HCT116 (cell line): ENCODE measurements at regions not wholly inside any gene's neighbourhood (a gene's known extent, or its start where the extent isn't known, plus 50 kb on each side); places are given as distances from the start of the nearest gene placed in this dataset.

Experiments used
- ATAC-seq: fragments of 200-7000 bp; cut with Tn5 transposase; 2 replicates; pipeline ENCODE4 v1.9.1; 2020; ENCODE audit warnings: mild to moderate bottlenecking, moderate library complexity
- BruUV-seq: library from RNA; stranded (reverse); fragments of 400-500 nt; replicated peaks from 2 replicates; lab custom pipeline; 2021; lab: Mats Ljungman, UMichigan
- CTCF ChIA-PET: fragments of 300-600 bp; sonication (Branson Sonifier 250); formaldehyde crosslinking; loops from one replicate; lab custom pipeline; 2021; ENCODE audit warnings: antibody characterized with exemption; lab: Charles Lee
- POLR2A ChIA-PET: fragments of 300-600, 350-600 bp; sonication (Branson Sonifier 250); formaldehyde crosslinking; loops from one replicate; lab custom pipeline; 2021; ENCODE audit warnings: antibody characterized with exemption; lab: Charles Lee
- RAD21 ChIA-PET, 2 experiments: fragments of 300-600 bp; sonication (Branson Sonifier 250); formaldehyde crosslinking; loops; one replicate each; lab custom pipeline; 2023; ENCODE audit warnings: low total read pairs in 2 of 2; ENCODE audit not compliant: uncharacterized antibody in 2 of 2, unreplicated experiment in 2 of 2, low non-redundant PET in 1 of 2; lab: Charles Lee
- DNase-seq: peaks from one replicate; pipeline ENCODE4 v3.0.0-alpha.2; 2010; ENCODE audit warnings: low read depth, low spot score
- H2AFZ ChIP-seq: fragments of 200-600 bp; shearing (Covaris generic), sonication (generic); 2 replicates; pipeline ENCODE4 v1.6.1; 2017; ENCODE audit warnings: low read depth, mixed run types, mixed read lengths, antibody characterized with exemption, low read length; ENCODE audit not compliant: poor library complexity, severe bottlenecking
- H3K27ac ChIP-seq: 2 replicates; pipeline ENCODE4 v1.5.1; 2012; ENCODE audit warnings: low read depth, low read length
- H3K27me3 ChIP-seq: fragments of 200-600 bp; sonication (generic); 2 replicates; pipeline ENCODE4 v1.6.1; 2016; ENCODE audit warnings: mixed run types, low read length, mixed read lengths; ENCODE audit not compliant: insufficient read depth
- H3K36me3 ChIP-seq, 2 experiments: fragments of 200-500 bp in 1 of 2; fragments of 200-600 bp in 1 of 2; sonication (Bioruptor generic) in 1 of 2; sonication (generic) in 1 of 2; 2 replicates each; pipeline versions ENCODE4 v1.5.1 to v1.6.1; 2014 to 2016; ENCODE audit warnings: low read length in 2 of 2, inconsistent platforms in 1 of 2, mixed read lengths in 1 of 2, mixed run types in 1 of 2; ENCODE audit not compliant: insufficient read depth in 2 of 2, control insufficient read depth in 1 of 2
- H3K4me1 ChIP-seq, 2 experiments: fragments of 200-600 bp in 1 of 2; sonication (generic) in 1 of 2; 2 replicates each; pipeline versions ENCODE4 v1.5.1 to v1.6.1; 2012 to 2017; ENCODE audit warnings: low read length in 2 of 2, inconsistent platforms in 1 of 2, mild to moderate bottlenecking in 1 of 2, mixed read lengths in 1 of 2, mixed run types in 1 of 2, moderate library complexity in 1 of 2; ENCODE audit not compliant: insufficient read depth in 2 of 2, control insufficient read depth in 1 of 2
- H3K4me2 ChIP-seq: fragments of 200-600 bp; sonication (generic); 2 replicates; pipeline ENCODE4 v1.6.1; 2017; ENCODE audit warnings: mixed run types, low read length, mixed read lengths
- H3K4me3 ChIP-seq, 2 experiments: fragments of 200-600 bp in 1 of 2; sonication (generic) in 1 of 2; replicated peaks in 1 of 2; 2 replicates each; pipeline ENCODE4 v1.5.1; 2011 to 2016; ENCODE audit warnings: low read length in 2 of 2, control low read depth in 1 of 2, low read depth in 1 of 2, mild to moderate bottlenecking in 1 of 2, mixed read lengths in 1 of 2, mixed run types in 1 of 2
- H3K79me2 ChIP-seq: fragments of 200-600 bp; sonication (generic); 2 replicates; pipeline ENCODE4 v1.6.1; 2017; ENCODE audit warnings: mild to moderate bottlenecking, mixed run types, low read length, moderate library complexity, mixed read lengths; ENCODE audit not compliant: insufficient read depth
- H3K9ac ChIP-seq: fragments of 200-600 bp; sonication (generic); 2 replicates; pipeline ENCODE4 v1.6.1; 2016; ENCODE audit warnings: low read length, mixed read lengths
- H3K9me2 ChIP-seq: fragments of 200-600 bp; sonication (generic), shearing (Covaris generic); 2 replicates; pipeline ENCODE4 v1.6.1; 2017; ENCODE audit warnings: mixed run types, mild to moderate bottlenecking, moderate library complexity; ENCODE audit not compliant: insufficient read depth
- H3K9me3 ChIP-seq, 2 experiments: fragments of 200-500 bp in 1 of 2; fragments of 200-600 bp in 1 of 2; sonication (Bioruptor generic) in 1 of 2; sonication (generic) in 1 of 2; 2 replicates each; pipeline ENCODE4 v1.6.1; 2014 to 2017; ENCODE audit warnings: low read length in 2 of 2, mixed read lengths in 2 of 2, inconsistent platforms in 1 of 2, low read depth in 1 of 2, mild to moderate bottlenecking in 1 of 2, mixed run types in 1 of 2, moderate library complexity in 1 of 2; ENCODE audit not compliant: control insufficient read depth in 1 of 2, insufficient read depth in 1 of 2
- H4K20me1 ChIP-seq: fragments of 200-600 bp; sonication (generic), shearing (Covaris generic); 2 replicates; pipeline ENCODE4 v1.6.1; 2017; ENCODE audit warnings: mixed run types, mild to moderate bottlenecking, moderate library complexity; ENCODE audit not compliant: insufficient read depth
- CBX3 ChIP-seq: IDR thresholded peaks from 2 replicates; pipeline ENCODE4 v1.6.1; 2012; ENCODE audit warnings: low read depth
- CTCF ChIP-seq, 3 experiments: fragments of 200-600 bp in 1 of 3; sonication (generic) in 1 of 3; IDR thresholded peaks in 2 of 3; conservative IDR thresholded peaks in 1 of 3; 2 replicates each; pipeline ENCODE4 v1.5.1; 2012 to 2017; ENCODE audit warnings: low read depth in 2 of 3, low read length in 2 of 3, antibody characterized with exemption in 1 of 3, borderline replicate concordance in 1 of 3, control low read depth in 1 of 3, mild to moderate bottlenecking in 1 of 3, mixed read lengths in 1 of 3, mixed run types in 1 of 3, moderate library complexity in 1 of 3; ENCODE audit not compliant: insufficient read depth in 1 of 3
- ELF1 ChIP-seq: IDR thresholded peaks from 2 replicates; pipeline ENCODE4 v1.6.1; 2012; ENCODE audit warnings: low read depth, borderline replicate concordance
- EZH2phosphoT487 ChIP-seq: fragments of 200-600 bp; IDR thresholded peaks from 2 replicates; pipeline ENCODE4 v1.6.1; 2018; ENCODE audit warnings: antibody characterized with exemption, borderline replicate concordance
- POLR2AphosphoS5 ChIP-seq: IDR thresholded peaks from 2 replicates; pipeline ENCODE4 v1.6.1; 2011; ENCODE audit warnings: mild to moderate bottlenecking, low read depth, low read length, moderate library complexity
- RAD21 ChIP-seq: IDR thresholded peaks from 2 replicates; pipeline ENCODE4 v1.6.1; 2012; ENCODE audit warnings: low read depth, mild to moderate bottlenecking
- ZBTB33 ChIP-seq: IDR thresholded peaks from 2 replicates; pipeline ENCODE4 v1.6.1; 2011; ENCODE audit warnings: mild to moderate bottlenecking, low read length, moderate library complexity; ENCODE audit not compliant: insufficient replicate concordance; ENCODE audit errors: extremely low read depth
- intact Hi-C: fragments of 100-400 bp; cut with micrococcal nuclease; formaldehyde crosslinking; loops from 2 replicates; pipeline ENCODE4 v1.10.0; 2022

- H3K27ac ChIP-seq = no peak overlapping the region
- no TSS peak for BruUV-seq
- H4K20me1 ChIP-seq = no peaks in the 10 kb centered on the region
- TF ChIP-seq ZBTB33 (no peak), CBX3 (no peak), POLR2AphosphoS5 (no peak), ELF1 (no peak), RAD21 (no peak), EZH2phosphoT487 (no peak), CTCF (IDR thresholded peaks at IDR 0.05 in 2 of 3, conservative IDR thresholded peaks at IDR 0.05 in 1 of 3; ENCODE audit: borderline replicate concordance in 1 of 3, insufficient read depth in 1 of 3, low read depth in 2 of 3, low read length in 2 of 3) (no peak)
- peaks cover 29% of the 10 kb centered on the region; the same call in 1 of the 2 replicates for H3K27me3 ChIP-seq
- no peaks in the 10 kb centered on the region for H3K9me2 ChIP-seq
- intact Hi-C loops = loop anchor here (10.0 kb wide), 1 partner anchor 61 kb away; no protein-coding TSS in a partner anchor
- ChIA-PET POLR2A (no interaction called here), RAD21 (no interaction called here), CTCF (no interaction called here)
- DNase-seq = no peak
- no peak overlapping the region for H3K4me2 ChIP-seq
- no peaks in the 10 kb centered on the region for H3K79me2 ChIP-seq
- H2AFZ ChIP-seq = no peak overlapping the region
- H3K36me3 ChIP-seq = no peaks in the 10 kb centered on the region
- peaks cover 0 to 3% of the 10 kb centered on the region in 2 experiments; a peak in 1 of 4 replicates for H3K4me1 ChIP-seq
- ATAC-seq = no peak
- H3K9me3 ChIP-seq = no peaks in the 10 kb centered on the region
- no peak overlapping the region for H3K4me3 ChIP-seq
- H3K9ac ChIP-seq = no peak overlapping the region
Observed at GRCh38 chr20:48124181-48124782, 339.0 kb upstream of the SULF2 start.
